ENCODE measurements at regions not wholly inside any gene's neighbourhood (a gene's known extent, or its start where the extent isn't known, plus 50 kb on each side); places are given as distances from the start of the nearest gene placed in this dataset.

- no peak for DNase-seq (ENCODE audit: low read depth in 2 of 3, low spot score in 1 of 3)
These were observed 91.4 kb upstream of the LRIG1 start for GRCh38 chr3:66592016-66592761.

- no peak for DNase-seq (ENCODE audit: low read depth in 2 of 3, low spot score in 1 of 3)
These were observed 92.3 kb upstream of the LRIG1 start for GRCh38 chr3:66592927-66593625.

GRCh38 chr3:66593978-66594377 is 93.2 kb upstream of the LRIG1 start:
- no peak for DNase-seq (ENCODE audit: low read depth in 2 of 3, low spot score in 1 of 3)

GRCh38 chr3:66597308-66597863 is 96.6 kb upstream of the LRIG1 start:
- DNase-seq (ENCODE audit: low read depth in 2 of 3, low spot score in 1 of 3) = no peak

- no peak for DNase-seq (ENCODE audit: low read depth in 2 of 3, low spot score in 1 of 3)
These were observed 97.3 kb upstream of the LRIG1 start for GRCh38 chr3:66598168-66598567.

GRCh38 chr3:66602237-66602636 is 101.4 kb upstream of the LRIG1 start:
- DNase-seq (ENCODE audit: low read depth in 2 of 3, low spot score in 1 of 3) = no peak

GRCh38 chr3:66602691-66603090 is 101.9 kb upstream of the LRIG1 start:
- no peak for DNase-seq (ENCODE audit: low read depth in 2 of 3, low spot score in 1 of 3)

- DNase-seq (ENCODE audit: low read depth in 2 of 3, low spot score in 1 of 3) = no peak
These were observed 102.4 kb upstream of the LRIG1 start for GRCh38 chr3:66603151-66603611.

- no peak for DNase-seq (ENCODE audit: low read depth in 2 of 3, low spot score in 1 of 3)
These were observed 103.7 kb upstream of the LRIG1 start for GRCh38 chr3:66604481-66604880.

GRCh38 chr3:66606126-66606525 is 105.3 kb upstream of the LRIG1 start:
- no peak for DNase-seq (ENCODE audit: low read depth in 2 of 3, low spot score in 1 of 3)

GRCh38 chr3:66606868-66607267 is 106.0 kb upstream of the LRIG1 start:
- DNase-seq (ENCODE audit: low read depth in 2 of 3, low spot score in 1 of 3) = no peak

GRCh38 chr3:66609660-66610561 is 109.1 kb upstream of the LRIG1 start:
- no peak for DNase-seq (ENCODE audit: low read depth in 2 of 3, low spot score in 1 of 3)

- DNase-seq (ENCODE audit: low read depth in 2 of 3, low spot score in 1 of 3) = no peak
These were observed 109.7 kb upstream of the LRIG1 start for GRCh38 chr3:66610562-66610909.

- no peak for DNase-seq (ENCODE audit: low read depth in 2 of 3, low spot score in 1 of 3)
These were observed 115.0 kb upstream of the LRIG1 start for GRCh38 chr3:66615643-66616301.

- no peak for DNase-seq (ENCODE audit: low read depth in 2 of 3, low spot score in 1 of 3)
These were observed 116.5 kb upstream of the LRIG1 start for GRCh38 chr3:66617351-66617750.

- no peak for DNase-seq (ENCODE audit: low read depth in 2 of 3, low spot score in 1 of 3)
These were observed 117.2 kb upstream of the LRIG1 start for GRCh38 chr3:66618066-66618465.

GRCh38 chr3:66620296-66620695 is 119.5 kb upstream of the LRIG1 start:
- no peak for DNase-seq (ENCODE audit: low read depth in 2 of 3, low spot score in 1 of 3)

GRCh38 chr3:66622756-66623457 is 122.1 kb upstream of the LRIG1 start:
- no peak for DNase-seq (ENCODE audit: low read depth in 2 of 3, low spot score in 1 of 3)

- no peak for DNase-seq (ENCODE audit: low read depth in 2 of 3, low spot score in 1 of 3)
These were observed 124.8 kb upstream of the LRIG1 start for GRCh38 chr3:66625505-66626216.

Data from stimulated activated CD4-positive, alpha-beta T cell treated with anti-CD3 and anti-CD28 coated beads, Interleukin-12 subunit alpha, Interleukin-12 subunit beta, amount 100 ng/mL, for 48 hours (primary cell).